22Rv1 (cell line): ENCODE measurements at regions not wholly inside any gene's neighbourhood (a gene's known extent, or its start where the extent isn't known, plus 50 kb on each side); places are given as distances from the start of the nearest gene placed in this dataset.

Source experiments
- CTCF ChIP-seq: fragments of 450-650 bp; IDR thresholded peaks from 2 replicates; pipeline ENCODE4 v1.5.1; 2017; ENCODE audit warnings: mild to moderate bottlenecking
- ZFX ChIP-seq: fragments of 450-650 bp; IDR thresholded peaks from 2 replicates; pipeline ENCODE4 v1.6.1; 2017; ENCODE audit warnings: antibody characterized with exemption, borderline replicate concordance

- no peak for TF ChIP-seq CTCF
- TF ChIP-seq ZFX = no peak
Measured at GRCh38 chr16:86222547-86222946, 287.8 kb upstream of the FOXF1 start.
